ENCODE measurements at regions not wholly inside any gene's neighbourhood (a gene's known extent, or its start where the extent isn't known, plus 50 kb on each side); places are given as distances from the start of the nearest gene placed in this dataset.
"Not testable (repeated sequence)": the region's sequence is repeated elsewhere in the genome, so short reads cannot be mapped to it uniquely, and the experiment has no call there.

DNA sequence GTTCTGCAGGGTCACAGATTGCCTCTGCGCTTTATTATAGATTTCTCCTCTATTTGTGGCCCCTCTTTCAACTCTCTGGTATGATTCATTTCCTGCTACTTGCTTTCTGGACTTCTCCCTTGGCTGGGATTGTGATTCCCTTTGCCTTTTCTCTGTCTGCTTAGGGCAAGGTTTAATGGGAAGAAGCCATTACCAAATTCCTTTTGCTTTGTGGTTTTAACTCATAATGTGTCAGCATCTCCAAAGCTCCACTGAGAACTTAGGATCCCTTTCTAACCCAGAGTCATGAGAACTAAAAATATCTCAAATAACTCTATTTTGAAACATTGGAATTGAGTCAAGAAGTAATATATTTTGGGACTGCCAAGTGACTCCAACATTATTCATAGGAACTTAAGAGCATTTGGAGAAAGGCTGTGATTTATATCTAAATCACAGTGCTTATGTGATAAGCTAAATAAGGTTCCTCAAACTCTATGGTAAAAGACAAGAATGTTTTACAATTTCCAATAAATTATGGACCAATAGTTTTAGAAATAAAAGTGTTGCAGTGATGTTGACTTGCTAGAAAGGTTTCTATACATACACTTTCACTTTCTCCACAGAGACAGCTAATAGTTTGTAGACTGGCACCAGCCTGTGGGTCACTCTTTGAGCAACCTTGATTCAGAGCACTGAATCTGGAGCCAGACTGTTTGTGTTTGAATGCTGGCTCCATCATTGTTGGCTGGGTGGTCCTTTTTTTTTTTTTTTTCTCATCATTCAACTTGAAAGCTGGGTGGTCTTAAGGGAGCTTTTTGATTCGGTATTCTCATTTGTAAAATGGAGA is 93.9 kb downstream of the DACT1 start:
- no peak for DNase-seq

DNA sequence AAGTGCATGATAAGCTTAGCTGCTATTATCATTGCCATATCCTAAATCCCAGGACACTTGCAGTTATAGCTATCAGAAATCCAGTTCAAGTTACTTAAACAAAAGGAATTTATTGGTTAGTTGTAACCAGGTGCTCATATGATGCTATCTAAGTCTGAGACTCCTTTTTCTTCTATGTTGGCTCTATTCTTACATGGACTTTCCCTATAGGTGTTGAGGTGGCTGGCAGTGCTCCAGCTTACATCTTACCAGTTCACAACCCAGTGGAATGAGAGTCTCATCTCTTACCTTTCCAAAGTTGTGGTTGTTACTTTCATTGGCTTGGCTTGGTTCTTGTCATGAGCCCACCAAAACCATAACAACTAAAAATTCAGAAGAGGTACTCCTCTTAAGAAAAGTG is 94.6 kb downstream of the DACT1 start:
- DNase-seq: no peak

- no peak for DNase-seq
Measured at GRCh38 chr14:58733451-58734208, 95.9 kb downstream of the DACT1 start.

GRCh38 chr14:58735596-58735995 is 97.8 kb downstream of the DACT1 start:
- DNase-seq: no peak

GRCh38 chr14:58736606-58737005 is 98.8 kb downstream of the DACT1 start:
- DNase-seq: no peak

DNA sequence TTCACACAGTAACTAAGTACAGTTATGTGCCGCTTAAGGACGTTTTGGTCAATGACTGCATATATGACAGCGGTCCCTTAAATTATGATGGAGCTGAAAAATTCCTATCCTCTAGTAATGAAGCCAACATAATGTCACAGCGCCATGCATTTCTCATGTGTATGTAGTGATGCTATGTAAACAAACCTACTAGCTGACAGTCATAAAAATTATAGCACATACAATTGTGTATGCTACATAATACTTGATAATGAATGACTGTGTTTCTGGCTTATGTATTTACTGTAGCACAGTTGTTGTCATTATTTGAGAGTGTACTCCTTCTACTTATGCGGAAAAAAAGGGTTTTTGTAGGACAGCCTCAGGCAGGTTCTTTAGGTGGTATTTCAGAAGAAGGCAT is 99.7 kb downstream of the DACT1 start:
- DNase-seq: no peak

DNA sequence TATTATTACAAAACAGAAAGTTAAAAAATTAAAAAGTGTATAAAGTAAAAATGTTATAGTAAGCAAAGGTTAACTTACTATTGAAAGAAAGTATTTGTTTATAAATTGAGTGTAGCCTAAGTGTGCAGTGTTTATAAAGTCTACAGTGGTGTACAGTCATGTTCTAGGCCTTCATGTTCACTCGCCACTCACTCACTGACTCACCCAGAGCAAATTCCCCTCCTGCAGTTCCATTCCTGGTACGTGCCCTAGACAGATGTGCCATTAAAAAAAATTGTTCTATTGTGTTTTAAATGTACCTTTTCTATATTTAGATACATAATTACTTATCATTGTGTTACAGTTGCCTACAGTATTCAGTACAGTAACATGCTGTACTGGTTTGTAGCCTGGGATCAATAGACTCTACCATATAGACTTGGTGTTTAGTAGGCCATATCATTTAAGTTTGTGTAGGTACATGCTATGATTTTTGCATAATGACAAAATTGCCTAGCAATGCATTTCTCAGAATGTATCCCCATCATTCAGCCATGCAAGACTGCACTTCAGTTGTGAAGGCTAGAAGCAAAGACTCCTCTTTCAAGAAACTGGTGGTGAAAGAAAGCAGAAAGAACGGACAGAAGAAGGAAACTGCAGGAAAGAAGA is 100.6 kb downstream of the DACT1 start:
- no peak for DNase-seq

DNA sequence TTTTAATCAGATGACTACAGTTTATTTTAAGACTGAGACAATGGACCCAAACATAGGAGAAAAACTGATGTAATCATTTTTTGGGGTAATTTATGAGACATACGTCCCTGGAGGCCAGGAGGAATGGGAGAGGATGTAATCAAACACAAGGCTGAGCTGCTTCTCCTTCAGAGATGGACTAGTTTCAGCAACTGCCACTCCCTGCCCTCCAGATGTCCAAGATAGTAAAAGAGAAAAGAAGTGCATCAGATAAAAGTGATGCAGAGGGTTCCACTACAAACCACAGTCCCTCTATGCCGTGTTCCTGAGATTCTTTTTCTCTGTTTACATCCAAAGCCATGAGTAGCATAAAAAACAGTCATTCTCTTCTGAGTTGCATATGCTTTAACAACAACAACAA is 101.1 kb downstream of the DACT1 start:
- DNase-seq: no peak

- no peak for DNase-seq
Measured at GRCh38 chr14:58739674-58740073, 101.9 kb downstream of the DACT1 start.

DNA sequence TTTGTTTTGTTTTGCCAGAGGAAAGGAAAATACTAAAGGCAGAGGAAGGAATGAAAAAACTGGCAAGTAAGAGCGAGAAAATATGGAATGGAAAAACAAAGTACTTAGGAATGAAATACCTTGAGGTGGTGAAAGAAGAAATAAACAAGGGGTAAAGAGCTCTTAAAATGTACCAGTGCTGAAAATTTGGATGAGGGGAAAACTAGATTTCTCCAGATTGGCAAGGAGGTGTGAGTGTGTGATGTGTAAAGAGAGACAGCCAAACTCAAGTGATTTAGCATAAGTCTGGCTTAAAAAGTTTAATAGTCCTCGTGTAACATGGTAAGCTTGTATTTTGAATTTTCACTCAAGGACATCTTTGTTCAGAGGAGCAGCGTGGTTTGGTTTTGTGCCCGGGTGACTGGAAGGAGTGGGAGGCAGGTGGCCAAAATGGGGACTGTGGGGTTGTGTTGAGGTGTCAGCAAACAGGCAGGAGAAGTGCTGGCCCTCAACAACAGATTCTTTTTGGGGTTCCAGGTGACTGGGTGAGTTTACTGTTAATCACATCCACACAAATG is 102.7 kb downstream of the DACT1 start:
- no peak for DNase-seq

DNA sequence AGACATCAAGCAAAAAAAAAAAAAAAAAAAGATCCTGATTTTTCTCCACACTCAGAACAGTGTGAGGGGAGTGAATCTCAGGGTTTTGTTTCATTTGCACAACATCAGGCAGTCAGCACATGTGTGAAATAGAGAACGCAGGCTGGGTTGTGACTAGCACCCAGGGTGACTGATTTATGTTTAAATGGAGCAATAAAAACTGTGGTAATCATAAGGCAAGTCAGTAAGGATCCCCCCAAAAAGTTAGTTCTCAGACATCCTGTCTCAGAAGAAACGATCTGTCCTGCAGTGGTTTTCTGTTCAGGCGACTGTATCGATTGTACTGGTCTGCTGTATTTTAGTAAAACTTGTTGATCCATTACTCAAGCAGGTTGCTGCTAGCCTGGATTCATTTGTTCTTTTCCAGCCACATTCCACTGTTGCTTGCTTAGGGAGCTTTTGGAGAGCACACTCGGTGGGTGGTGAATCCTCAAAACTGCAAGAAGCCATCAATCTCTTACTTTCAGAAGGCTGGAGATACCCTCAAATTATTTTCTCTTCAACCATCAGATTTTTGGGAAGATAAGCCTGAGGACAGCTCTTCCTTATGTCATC is 107.1 kb downstream of the DACT1 start:
- no peak for DNase-seq

GRCh38 chr14:58746261-58746660 is 108.5 kb downstream of the DACT1 start:
- DNase-seq: no peak

- no peak for DNase-seq
Measured at GRCh38 chr14:58746701-58747100, 108.9 kb downstream of the DACT1 start.

- DNase-seq: no peak
Measured at GRCh38 chr14:58747181-58747580, 109.4 kb downstream of the DACT1 start.

GRCh38 chr14:58748251-58748650 is 110.5 kb downstream of the DACT1 start:
- not testable (repeated sequence) for DNase-seq

DNA sequence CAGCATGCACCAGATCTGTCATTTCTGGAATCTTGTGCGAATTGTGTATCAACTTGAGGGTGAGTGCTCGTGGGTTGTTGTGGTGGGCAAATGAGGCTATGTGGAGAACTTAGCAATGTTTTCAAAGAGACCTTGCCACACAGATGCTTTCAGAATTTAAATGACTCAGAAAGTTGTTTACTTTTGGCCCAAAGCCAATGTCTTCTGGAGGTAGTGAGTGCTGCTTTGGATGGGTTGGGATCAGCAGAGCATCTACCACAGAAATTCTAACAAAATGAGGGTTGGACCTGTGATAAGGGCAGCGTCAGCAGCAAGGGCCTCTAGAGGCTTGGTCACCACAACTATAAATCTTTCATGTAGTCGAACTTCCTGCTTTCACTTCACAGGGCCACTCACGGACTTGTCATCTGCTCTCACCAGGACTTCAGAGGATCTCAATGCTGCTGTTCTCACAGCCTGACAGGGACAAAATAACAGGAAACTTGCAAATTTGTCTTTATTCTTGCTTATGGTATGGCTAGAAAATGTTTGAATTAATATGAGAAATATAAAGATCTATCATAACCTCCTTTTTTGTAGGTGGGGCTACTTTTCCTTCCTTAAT is 111.4 kb downstream of the DACT1 start:
- DNase-seq: no peak

DNA sequence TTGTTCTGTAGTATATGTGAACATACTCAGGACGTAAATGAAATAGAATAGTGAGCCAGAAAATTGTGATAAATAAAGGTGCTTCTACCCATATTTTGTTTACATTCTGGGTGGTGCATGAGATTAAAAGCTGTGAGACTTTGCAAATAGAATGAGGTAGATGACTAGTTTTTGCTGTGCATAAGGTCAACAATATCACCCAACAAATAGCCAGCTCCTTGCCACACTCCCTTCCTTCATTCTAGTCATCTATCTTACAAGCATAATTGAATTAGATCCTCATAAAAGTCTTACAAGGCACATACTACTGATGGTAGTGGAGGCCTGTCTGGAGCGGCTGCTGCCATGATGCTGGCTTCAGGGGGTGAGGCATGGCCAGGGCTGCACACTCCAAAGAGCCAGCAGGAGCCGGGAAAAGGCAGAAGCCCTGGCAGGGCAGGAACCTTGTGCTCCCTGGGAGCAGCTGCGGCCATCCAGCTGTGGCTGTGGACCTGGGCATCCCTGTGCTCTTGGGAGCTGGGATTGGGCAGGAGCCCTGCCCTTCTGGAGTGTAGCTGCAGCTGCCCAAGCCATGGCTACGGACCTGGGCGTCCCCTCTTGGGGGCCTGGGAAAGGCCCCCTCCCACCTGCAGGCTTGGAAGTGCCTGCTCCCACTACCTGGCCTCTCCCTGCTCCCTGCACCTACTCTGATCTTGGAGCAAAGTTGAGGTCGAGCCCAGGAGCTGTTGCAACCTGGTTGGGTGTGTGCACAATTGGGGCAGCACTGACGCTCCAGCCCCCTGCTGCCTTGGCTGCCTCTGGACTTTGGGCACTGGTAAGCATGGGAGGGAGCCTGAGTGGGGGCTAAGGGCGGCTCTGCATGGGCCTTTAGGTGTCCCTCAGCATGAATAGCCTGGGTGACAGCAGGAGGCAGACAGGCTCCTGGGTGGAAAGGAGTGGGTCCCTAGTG is 112.8 kb downstream of the DACT1 start:
- DNase-seq: no peak

DNA sequence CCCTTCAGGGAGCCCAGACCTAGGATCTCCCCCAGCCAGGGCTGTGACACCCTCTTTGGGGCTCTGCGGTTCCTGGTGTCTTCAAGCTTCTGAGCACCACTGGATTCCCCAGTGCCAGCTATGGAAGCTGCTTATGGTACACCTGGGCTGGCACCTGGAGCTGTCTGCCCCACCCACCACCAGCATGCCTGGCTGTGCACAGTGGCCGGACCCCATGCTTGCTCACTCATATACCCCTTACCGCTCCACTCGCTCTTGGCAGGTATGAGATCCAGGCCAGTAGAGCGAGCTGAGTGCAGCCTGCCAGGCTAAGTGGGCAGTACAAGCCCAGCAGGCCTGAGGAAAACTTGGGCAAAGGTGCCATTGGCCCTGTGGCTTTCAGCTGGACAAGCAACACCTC is 114.0 kb downstream of the DACT1 start:
- no peak for DNase-seq

DNA sequence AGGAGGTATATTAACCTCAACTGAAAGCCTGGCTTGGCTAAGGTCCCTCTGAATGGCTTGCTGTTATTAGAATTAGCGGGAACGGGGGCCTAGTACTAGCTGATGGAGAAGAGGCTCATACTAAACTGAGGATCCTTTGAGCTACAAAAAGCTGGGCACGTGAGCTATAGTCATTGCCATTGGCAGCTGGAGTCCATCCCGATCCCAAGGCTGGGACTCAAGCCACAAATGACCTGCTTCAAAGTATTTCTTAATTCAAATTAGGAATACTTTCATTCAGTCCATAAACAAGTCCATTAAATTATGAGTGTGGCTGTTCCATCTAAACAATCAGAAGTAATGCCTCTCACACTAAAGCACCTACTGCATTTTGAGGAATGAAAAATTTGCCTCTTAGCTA is 114.5 kb downstream of the DACT1 start:
- DNase-seq: no peak

DNA sequence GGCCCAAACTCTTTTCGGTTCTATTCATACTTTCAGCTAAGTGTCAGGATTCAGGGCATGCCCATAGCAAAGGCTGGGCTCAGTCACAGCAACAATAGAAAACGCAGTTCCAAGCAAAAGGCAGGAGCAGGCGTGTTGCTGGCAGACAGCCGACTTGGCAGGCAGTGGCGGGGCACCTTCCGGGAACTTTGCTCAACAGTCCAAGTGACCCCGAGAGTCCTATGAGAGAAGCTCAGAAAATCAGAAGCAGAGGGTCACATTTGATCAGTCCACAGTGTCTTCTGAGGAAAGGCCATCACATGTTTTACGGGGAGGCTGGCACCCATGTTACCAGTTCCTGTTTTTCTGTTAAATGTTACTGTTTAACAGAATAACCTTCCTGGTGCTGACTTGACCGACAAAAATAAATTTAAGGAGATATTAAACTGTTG is 115.0 kb downstream of the DACT1 start:
- DNase-seq: no peak

Data from retina (tissue), 1 donor.